ENCODE measurements at regions not wholly inside any gene's neighbourhood (a gene's known extent, or its start where the extent isn't known, plus 50 kb on each side); places are given as distances from the start of the nearest gene placed in this dataset.
"Not testable (repeated sequence)": the region's sequence is repeated elsewhere in the genome, so short reads cannot be mapped to it uniquely, and the experiment has no call there.

DNA sequence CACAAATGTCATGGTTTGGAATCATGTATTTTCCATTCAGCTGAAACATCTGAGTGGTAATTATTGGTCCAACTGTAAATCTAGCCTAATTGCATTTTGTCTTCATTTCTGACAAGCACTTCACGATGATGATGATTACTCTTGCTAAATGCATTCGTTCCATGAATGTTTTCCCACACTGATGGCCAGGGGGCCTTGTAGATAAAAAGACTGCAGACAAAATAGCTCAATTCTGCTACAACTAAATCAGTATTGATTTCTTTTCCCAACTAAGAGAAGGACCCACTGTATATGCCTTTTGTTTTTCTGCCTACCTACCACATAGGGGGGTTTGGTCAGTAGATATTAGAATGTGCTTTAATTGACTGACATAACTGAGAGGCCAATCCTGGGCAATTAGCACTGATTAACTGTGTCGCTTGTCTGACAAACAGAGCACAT, 1351.3 kb upstream of the NUDT12 start:
- no peak for DNase-seq

DNA sequence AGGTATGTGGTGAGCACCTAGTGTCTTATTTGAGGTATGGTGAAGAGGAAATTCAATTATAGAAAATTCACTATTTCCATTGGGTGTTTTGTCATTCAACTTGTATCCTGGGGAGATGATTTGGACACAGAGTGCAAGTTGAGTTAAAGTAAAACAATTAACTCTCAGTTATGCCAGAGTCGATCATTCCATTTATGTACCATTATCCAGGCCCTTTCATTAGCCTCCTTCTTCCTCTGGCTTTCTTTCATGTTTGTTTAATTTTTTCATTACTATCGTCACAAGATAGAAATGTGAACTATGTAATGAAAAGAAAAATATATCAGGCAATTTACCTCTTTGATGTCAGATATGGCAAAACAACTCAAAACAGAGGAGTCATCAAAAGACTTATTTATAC, 1347.2 kb upstream of the NUDT12 start:
- DNase-seq: no peak

DNA sequence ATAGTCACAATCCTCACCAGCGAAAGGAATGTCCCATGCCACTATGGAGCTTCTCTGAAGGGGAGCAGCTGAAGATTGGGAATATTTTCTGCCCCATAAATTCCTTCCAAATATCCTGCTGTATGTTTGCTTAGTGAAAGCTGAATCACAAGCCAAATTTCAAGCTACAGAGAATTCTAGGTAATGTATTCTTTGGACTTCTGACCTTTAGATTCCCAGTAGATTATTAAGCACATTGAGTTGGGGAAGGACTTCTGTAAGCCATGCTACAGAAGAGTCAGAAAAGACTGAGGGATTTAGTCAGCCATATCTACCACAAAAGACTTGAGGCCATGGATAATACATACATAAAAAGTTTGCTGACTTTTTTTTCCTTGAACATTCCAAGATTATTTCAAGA, 1342.0 kb upstream of the NUDT12 start:
- DNase-seq: no peak

DNA sequence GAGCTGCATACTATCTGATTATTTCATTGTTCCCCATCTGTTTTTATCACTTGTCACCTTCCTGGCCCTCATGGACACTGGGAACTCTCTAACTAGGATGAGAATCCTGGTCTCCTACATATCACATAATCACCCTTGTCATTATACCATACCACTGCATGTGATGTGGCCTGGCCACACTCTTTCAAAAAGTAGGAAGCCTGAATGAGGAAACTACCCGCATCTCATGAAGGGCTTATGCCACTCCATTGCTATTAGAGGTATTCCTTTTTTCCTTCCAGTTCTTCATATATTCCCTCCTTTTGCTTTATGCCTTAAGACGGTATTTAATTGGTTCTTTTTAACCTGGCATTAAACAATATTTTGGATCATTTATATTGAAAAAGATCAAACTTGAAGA, 1341.4 kb upstream of the NUDT12 start:
- DNase-seq: no peak

DNA sequence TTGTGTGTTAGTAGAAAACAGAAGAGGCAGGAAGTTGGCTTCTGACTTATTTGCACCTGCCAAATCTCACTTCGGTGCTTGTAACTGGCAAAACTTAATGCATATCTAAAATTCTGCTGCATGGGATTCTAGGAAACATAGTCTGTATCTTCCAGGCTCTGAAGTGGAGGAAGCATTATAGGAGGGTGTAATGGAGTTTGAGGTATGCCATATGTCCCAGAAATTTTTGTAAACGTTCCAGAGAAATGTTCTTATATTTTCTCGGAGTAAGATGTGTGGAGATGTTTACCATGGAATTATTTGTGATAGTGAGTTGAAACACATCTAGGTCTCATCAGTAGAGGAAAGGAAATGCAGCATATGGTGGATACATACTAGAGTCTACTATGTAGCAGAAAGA, 1329.0 kb upstream of the NUDT12 start:
- no peak for DNase-seq

DNA sequence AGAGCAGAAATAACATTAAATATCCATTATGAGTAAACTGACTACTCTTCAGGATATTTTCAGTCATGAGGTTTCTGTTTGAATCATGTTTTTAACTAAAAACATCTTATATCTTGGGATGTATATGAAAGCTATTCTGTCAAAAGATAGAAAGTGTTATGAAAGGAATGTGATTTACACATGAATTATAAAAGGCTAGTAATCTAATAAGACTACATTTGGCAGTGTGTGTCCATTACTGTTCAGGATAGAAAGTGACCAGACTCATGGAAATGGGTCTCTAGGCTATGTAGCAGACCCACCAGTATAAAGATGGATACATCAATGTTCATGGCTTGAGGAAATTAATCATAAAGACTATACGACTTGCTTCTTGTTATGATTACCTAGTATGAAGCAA, 1328.2 kb upstream of the NUDT12 start:
- no peak for DNase-seq

DNA sequence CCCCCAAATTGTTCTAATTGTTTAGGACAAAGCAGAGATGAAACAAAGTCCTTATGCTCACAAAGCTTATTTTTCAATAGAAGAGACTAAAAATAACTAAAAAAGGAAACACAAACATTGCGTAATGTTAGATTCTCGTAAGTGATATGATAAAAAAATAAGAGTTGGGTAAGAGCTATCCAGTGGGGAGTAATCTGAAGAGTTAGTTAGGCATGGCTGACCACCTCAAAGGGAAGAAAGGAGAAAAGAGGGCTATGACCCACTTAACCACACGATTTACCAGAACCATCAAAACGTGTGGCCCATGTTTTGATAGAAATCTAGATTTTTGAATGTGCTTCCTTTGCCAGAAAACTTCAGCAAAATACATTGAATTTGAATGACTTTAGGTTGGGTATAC, 1296.8 kb upstream of the NUDT12 start:
- no peak for DNase-seq

DNA sequence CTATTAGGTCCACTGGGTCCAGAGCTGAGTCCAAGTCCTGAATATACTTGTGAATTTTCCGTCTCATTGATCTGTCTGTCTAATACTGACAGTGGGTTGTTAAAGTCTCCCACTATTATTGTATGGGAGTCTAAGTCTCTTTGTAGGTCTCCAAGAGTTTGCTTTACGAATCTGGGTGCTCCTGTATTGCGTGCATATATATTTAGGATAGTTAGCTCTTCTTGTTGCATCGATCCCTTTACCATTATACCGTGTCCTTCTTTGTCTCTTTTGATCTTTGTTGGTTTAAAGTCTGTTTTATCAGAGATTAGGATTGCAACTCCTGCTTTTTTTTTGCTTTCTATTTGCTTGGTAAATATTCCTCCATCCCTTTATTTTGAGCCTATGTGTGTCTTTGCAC, 1289.5 kb upstream of the NUDT12 start:
- not testable (repeated sequence) for DNase-seq

DNA sequence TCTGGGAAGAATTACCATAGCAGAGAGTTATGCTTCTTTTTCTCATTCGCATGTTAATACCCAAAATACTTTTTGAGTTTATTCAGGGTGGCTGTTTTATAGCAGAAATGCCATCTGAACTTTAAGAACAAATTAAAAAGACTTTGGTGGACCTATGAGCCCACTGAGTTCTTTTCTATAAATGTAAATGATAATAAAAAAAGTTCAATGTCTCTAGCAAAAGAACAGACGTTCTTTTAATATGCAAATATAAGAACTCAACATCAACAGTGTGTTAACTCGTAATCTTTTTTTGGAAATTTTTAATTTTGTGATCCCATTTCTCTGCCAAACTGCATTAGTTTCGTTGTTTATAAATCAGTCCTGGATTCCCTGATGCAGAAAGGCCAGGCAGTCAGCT, 1283.0 kb upstream of the NUDT12 start:
- no peak for DNase-seq

DNA sequence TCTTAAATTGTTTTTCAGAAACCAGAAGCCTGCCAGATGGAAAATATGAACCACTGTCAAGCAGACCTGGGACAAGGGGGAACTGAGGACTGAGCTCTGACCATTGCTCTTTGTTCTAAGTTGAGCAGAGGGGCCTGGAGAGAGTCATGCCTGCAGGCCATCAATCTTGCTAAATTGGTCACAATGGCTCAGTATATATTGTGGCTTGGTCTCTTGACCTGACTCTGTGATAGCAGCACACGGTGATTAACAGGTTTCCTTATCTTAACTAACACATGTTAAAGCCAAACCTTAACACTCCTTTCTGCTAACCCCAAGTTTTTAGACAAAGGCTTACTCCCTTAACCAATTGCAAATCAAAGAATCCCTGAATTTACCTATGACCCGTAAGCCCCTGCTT, 1281.2 kb upstream of the NUDT12 start:
- DNase-seq: no peak

DNA sequence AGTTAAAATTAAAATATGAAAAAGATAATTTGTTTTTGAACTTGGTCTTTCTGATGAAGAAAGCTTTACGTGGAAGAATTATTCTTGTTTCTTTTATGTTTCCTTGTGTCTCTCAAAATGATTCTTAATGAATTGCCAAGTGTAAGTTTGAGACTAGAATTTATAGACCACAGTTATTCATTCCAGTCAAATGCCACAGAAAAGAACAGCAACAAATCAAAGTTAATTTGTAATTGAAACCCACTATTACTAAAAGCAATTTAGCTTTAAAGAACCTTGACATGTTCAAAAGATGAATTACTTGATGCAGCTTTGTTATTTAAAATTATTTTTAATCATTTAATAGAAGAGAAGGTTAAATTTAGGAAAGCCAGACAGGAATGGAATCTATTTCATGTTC, 1277.7 kb upstream of the NUDT12 start:
- no peak for DNase-seq

DNA sequence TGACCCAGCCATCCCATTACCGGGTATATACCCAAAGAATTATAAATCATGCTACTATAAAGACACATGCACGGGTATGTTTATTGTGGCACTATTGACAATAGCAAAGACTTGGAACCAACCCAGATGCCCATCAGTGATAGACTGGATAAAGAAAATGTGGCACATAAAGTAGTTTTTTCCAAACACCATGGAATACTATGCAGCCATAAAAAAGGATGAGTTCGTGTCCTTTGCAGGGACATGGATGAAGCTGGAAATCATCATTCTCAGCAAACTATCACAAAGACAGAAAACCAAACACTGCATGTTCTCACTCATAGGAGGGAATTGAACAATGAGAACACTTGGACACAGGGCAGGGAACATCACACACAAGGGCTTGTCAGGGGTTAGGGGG, 1268.9 kb upstream of the NUDT12 start:
- not testable (repeated sequence) for DNase-seq

DNA sequence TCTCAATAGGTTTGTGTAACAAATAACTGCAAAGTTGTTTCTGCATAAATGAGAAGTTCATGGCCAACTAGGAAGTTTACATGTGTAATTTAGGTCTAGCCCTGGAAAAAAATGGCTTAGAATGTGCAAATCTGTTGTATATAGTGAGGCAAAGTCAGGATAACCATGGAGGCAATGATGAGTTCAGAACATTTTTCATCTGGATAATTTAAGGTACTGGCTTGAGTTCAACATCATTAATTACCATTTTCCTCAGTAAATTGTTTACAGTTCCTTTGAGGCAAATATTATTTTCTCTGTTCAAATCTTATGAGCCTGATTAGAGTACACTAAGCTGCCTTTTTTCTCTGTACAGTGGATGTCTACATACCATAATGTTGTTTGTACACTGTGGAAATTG, 1259.0 kb upstream of the NUDT12 start:
- no peak for DNase-seq

DNA sequence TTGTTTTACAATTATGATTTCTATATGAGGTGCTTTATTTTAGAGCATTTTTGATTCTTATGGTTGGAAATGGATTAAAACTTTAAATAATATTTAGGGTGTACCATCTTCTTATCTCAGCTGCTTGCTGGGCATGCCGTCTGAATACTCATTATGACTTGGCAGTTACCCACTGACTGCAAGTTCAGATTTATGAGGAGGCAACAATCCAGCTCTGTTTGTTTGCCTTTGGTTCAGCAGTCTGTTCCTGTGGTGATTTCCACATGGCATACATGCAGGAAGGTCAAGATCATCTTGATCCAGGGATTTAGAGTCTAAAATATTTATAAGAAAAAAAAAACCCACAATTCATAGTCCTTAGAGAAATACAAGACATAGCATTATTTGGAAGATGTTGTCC, 1254.5 kb upstream of the NUDT12 start:
- no peak for DNase-seq

DNA sequence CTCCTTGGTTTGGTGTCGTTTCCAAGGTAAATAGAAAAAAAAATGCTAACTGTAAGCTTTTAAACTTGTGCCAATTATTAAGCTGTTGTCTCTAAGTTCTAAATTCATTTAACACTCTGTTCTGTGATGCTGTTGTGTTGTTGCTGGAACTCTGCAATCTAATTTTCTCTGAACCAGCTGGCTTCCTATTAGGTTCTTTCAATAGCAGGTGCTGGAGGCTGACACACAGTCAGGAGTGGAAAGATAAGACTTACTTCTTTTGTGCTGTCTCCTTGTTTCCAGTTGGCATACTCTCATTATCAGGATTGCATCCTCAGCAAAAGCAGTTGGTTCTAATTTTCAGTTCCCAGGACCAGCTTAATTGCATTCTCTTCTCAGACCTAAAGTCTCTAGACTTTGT, 1252.6 kb upstream of the NUDT12 start:
- DNase-seq: no peak

DNA sequence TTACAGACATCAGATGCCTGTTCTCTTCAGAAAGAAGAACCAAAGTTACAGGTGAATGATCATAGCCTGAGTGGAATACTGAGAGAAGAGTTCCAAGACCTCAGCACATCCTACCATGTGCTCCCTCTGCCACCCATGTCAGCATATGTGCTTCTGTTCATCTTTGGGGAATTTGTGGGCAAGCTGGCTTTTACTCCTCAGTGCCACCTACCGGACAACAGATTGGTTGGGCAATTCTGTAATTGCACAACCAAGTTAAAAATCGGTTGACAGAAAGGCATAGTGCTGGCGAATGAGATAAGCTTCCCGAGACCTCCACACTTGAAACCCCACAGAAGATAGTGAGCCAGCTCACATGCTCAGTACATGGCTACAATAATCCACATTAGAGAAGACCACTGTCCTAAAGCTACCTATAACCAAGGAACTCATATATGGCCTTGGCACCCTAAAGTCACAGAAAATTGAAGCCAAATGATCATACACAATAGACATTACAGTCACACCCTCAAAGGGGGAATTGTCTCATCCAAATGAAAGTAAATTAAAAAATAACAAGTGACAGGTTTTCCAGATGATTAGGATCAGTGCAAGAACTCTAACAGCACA, 1238.0 kb upstream of the NUDT12 start:
- DNase-seq: no peak

DNA sequence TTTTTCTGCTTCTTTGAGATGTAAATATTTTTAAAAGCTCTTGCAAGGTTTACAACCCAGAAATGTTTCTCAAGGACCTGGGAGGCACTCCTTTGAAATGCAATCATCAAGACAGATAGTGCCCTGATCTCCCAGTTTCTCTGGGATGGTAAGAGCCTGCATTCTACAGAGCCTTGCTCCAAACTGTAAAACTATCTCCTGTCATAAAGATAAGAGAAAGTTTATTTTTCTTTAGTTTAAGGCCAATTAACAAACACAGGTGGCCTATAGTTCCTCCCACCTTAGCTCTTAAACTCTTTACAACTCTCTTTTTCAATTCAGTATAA, 1231.1 kb upstream of the NUDT12 start:
- no peak for DNase-seq

DNA sequence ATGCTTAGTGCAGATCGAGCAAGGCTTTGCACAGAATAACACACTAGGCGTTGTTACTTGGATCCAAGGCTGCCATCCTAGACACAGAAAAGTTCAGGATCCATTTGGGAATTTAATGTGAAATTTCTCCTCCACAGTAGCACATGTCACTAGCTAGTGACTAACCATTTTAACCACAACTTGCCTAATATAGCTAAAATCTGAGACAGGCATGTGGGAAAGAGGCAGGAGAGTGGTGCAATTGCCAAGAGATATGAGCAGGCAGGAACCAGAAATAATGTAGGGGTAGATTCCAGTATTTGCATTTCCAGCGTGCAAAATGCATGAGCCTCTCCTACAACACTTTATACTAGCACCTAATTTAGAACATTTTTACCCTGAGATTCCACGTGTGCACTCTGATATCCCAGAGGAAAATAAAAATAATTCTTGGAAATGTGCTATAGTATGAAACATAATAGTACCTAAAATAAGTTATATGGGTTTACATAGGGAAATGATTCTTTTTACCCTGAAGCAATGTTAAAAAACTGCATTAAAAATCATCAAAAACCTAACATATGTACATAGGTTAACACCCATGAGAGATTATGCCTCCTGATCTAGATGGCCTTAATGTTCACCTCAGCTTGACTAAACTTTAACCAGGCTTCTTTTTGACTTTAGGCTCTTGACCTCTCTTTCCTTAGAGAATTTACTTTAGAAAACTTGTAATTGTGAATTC, 1230.6 kb upstream of the NUDT12 start:
- DNase-seq: no peak

DNA sequence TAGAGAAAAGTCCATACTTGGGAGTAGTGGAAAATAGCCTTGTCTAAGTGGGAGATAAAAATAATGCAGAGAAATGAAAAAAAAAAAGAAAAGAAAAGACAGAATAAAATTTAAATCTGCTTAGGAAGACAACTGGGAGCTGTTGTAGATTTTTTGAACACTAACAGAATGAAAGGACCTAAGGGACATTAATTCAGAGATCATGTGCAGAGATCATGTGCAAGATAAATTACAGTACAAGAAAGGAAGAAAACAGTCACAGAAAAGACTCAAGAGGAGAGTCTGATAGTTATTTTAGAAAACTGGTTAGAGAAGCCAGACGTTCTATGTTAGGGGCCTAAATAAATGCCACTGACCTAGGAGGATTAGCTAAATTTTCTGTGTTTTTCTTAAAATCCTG, 1226.8 kb upstream of the NUDT12 start:
- no peak for DNase-seq

DNA sequence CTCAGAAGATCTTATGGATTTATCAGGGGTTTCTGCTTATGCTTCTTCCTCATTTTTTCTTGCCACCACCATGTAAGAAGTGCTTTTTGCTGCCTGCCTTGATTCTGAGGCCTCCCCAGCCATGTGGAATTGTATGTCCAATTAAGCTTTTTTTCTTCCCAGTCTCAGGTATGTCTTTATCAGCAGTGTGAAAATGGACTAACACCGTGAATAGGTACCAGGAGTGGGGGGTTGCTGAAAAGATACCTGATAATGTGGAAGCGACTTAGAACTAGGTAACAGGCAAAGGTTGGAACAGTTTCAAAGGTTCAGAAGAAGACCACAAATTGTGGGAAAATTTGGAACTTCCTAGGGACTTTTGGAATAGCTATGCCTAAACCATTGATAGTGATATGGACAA, 1222.5 kb upstream of the NUDT12 start:
- DNase-seq: no peak

DNA sequence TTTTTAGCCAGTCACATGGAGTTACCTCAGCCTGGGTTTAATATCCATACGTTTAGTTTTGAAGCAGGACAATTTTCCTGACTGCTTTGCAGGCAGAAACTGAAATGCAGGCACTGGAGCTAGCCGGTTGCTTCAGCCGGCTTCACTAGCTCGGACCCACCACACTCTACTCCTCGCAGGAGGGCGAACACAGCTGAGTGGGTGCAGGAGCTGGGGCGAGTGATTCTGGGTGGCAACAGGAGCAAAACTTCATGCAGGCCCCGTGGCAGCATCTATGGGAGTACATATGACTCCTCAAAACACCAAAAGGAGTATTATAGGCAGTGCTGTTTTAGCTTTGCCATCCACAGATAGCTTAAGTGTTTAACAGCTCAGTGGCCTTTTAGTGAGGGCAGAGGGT, 1211.8 kb upstream of the NUDT12 start:
- no peak for DNase-seq

DNA sequence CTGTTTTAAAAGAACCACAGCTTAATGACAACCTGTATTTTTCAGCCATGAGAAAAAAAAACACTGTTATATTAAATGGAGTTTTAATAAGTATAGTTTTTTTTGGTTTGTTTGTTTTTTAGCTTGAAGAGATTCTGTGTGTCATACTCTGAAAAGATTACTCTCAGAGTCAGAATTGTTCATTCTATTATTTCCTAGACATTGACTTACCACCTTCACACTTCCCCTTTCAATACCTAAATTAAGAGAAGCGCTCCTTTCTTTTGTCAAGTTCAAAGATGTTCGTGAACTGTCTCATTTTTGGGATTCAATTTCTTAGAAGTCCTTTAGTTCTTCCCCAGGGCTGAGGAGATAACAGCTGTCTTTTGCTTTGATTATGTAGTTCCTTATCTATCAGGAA, 1201.6 kb upstream of the NUDT12 start:
- no peak for DNase-seq

DNA sequence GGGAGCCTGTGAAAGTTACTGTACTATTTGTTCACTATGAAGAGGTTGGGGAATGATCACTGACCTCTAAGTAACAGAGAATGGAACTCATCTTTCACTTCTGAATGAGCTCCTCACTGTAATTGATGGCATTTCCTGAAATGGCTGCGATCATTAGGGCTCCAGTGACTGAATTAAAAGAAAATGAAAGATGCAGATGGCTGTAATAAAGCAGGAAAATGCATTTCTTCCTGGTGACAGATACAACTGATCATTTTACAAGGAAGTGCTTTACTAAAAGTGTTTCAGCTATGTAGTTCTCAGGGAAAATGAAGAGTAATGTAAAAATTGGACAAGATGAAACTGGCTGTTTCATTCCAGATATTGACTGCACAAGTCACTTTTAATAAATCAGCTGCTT, 1200.6 kb upstream of the NUDT12 start:
- no peak for DNase-seq

DNA sequence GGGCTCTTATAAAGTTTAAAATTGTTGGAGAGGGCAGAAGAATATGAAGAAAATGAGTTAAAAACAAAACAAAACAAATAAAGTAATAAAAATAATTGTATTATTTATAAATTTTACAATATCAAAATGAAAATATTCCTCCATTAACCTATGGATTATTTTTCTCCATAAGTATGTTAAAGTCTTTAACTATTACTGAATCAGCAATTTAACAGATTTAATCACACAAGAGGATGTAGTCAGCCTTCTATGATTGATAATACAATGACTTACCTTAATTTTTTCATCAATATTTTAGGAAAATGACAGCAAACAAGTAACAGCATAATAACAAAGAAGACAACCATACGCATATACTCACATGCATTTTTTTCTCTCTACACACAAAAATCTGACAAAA, 1195.3 kb upstream of the NUDT12 start:
- no peak for DNase-seq

DNA sequence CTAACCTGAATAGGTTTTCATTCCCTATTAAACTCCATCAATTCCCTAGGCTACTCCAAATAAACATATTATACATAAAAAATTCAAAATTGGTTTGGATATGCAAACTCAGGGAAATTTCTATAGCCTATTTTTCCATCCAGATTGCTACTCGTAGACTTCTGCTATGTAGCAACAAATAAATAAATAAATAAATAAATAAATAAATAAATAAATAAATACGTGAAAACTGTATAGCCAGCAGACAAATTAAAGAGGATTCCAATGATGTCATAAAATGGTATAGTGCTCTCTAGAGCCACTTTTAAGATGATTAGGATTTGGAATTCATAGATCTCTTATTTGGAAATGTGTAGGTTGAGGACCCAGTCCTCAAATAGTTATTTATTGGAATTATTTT, 1193.2 kb upstream of the NUDT12 start:
- DNase-seq: no peak
